OCI-LY3 (cell line): ENCODE measurements at regions not wholly inside any gene's neighbourhood (a gene's known extent, or its start where the extent isn't known, plus 50 kb on each side); places are given as distances from the start of the nearest gene placed in this dataset.

Experiments used
- H2AFZ ChIP-seq: fragments of 200-600, 300-600 bp; shearing (Covaris generic); 2 replicates; pipeline ENCODE4 v1.6.0; 2014; ENCODE audit warnings: antibody characterized with exemption, low read depth, low read length
- H3K27ac ChIP-seq: fragments of 200-600, 300-600 bp; sonication (generic); 2 replicates; pipeline ENCODE4 v1.5.1; 2014; ENCODE audit warnings: mild to moderate bottlenecking, low read length, moderate library complexity, mixed read lengths
- H3K27me3 ChIP-seq: fragments of 200-600, 300-600 bp; sonication (generic); 2 replicates; pipeline ENCODE4 v1.6.1; 2014; ENCODE audit warnings: low read depth, low read length, mixed read lengths
- H3K36me3 ChIP-seq: fragments of 200-600, 300-600 bp; sonication (generic); replicated peaks from 2 replicates; pipeline ENCODE3; 2014; ENCODE audit warnings: low read depth, low read length, mixed read lengths
- H3K4me1 ChIP-seq: fragments of 300-600, 200-600 bp; sonication (generic); 2 replicates; pipeline ENCODE4 v1.6.1; 2014; ENCODE audit warnings: low read length, mixed read lengths
- H3K4me2 ChIP-seq: fragments of 200-600, 300-600 bp; sonication (generic); 2 replicates; pipeline ENCODE4 v1.6.1; 2014; ENCODE audit warnings: low read length, mixed read lengths
- H3K4me3 ChIP-seq: fragments of 300-600, 200-600 bp; sonication (generic); 2 replicates; pipeline ENCODE4 v1.5.1; 2014; ENCODE audit warnings: antibody characterized with exemption, mild to moderate bottlenecking, low read length, moderate library complexity
- H3K79me2 ChIP-seq: fragments of 300-600, 200-600 bp; shearing (Covaris generic); 2 replicates; pipeline ENCODE4 v1.6.1; 2014; ENCODE audit warnings: mild to moderate bottlenecking, low read length, mixed read lengths
- H3K9ac ChIP-seq: fragments of 300-600, 200-600 bp; shearing (Covaris generic); 2 replicates; pipeline ENCODE4 v1.6.0; 2014; ENCODE audit warnings: mild to moderate bottlenecking, low read length, moderate library complexity
- H3K9me3 ChIP-seq: fragments of 200-600, 300-600 bp; shearing (Covaris generic); 2 replicates; pipeline ENCODE4 v1.6.1; 2014; ENCODE audit warnings: low read length, mixed read lengths; ENCODE audit not compliant: insufficient read depth
- H4K20me1 ChIP-seq: fragments of 200-600, 300-600 bp; sonication (generic); 2 replicates; pipeline ENCODE4 v1.6.1; 2016; ENCODE audit warnings: low read length, mixed read lengths; ENCODE audit not compliant: insufficient read depth
- CTCF ChIP-seq: fragments of 200-600, 300-600 bp; sonication (generic); IDR thresholded peaks from 2 replicates; pipeline ENCODE4 v1.5.1; 2014; ENCODE audit warnings: antibody characterized with exemption, low read length, low read depth
- EZH2phosphoT487 ChIP-seq: fragments of 200-600 bp; shearing (Covaris generic); IDR thresholded peaks from 2 replicates; pipeline ENCODE4 v1.6.1; 2018; ENCODE audit warnings: antibody characterized with exemption, mixed run types, low read depth

GRCh38 chr5:126002222-126002897 is 420.8 kb upstream of the GRAMD2B start:
- H3K27me3 ChIP-seq = no peaks in the 10 kb centered on the region
- no peak overlapping the region for H3K4me2 ChIP-seq
- no peak overlapping the region for H3K4me3 ChIP-seq
- H3K36me3 ChIP-seq = no peaks in the 10 kb centered on the region
- no peaks in the 10 kb centered on the region for H3K9me3 ChIP-seq
- H2AFZ ChIP-seq = no peak overlapping the region
- no peaks in the 10 kb centered on the region for H3K79me2 ChIP-seq
- no peaks in the 10 kb centered on the region for H3K4me1 ChIP-seq
- H4K20me1 ChIP-seq = no peaks in the 10 kb centered on the region
- H3K27ac ChIP-seq = no peak overlapping the region
- TF ChIP-seq CTCF = no peak
- TF ChIP-seq EZH2phosphoT487 = no peak
- no peak overlapping the region for H3K9ac ChIP-seq

- Histone ChIP-seq H3K9me3 (no peaks in the 10 kb centered on the region), H4K20me1 (no peaks in the 10 kb centered on the region), H3K27ac (no peak overlapping the region), H3K36me3 (no peaks in the 10 kb centered on the region), H3K79me2 (no peaks in the 10 kb centered on the region), H2AFZ (no peak overlapping the region), H3K4me2 (no peak overlapping the region), H3K9ac (no peak overlapping the region), H3K27me3 (no peaks in the 10 kb centered on the region), H3K4me3 (no peak overlapping the region), H3K4me1 (no peaks in the 10 kb centered on the region)
- no peak for TF ChIP-seq CTCF
- TF ChIP-seq EZH2phosphoT487 = no peak
Measured at GRCh38 chr5:126003309-126003708, 419.9 kb upstream of the GRAMD2B start.

- no peak for TF ChIP-seq EZH2phosphoT487
- no peak for TF ChIP-seq CTCF
- no peaks in the 10 kb centered on the region for H3K4me1 ChIP-seq
- no peak overlapping the region for H3K4me2 ChIP-seq
- H3K36me3 ChIP-seq = no peaks in the 10 kb centered on the region
- H2AFZ ChIP-seq = no peak overlapping the region
- H3K27ac ChIP-seq = no peak overlapping the region
- no peak overlapping the region for H3K9ac ChIP-seq
- no peaks in the 10 kb centered on the region for H4K20me1 ChIP-seq
- no peaks in the 10 kb centered on the region for H3K27me3 ChIP-seq
- no peak overlapping the region for H3K4me3 ChIP-seq
- H3K79me2 ChIP-seq = no peaks in the 10 kb centered on the region
- no peaks in the 10 kb centered on the region for H3K9me3 ChIP-seq
Measured at GRCh38 chr5:126004636-126005035, 418.6 kb upstream of the GRAMD2B start.

GRCh38 chr5:126007841-126008240 is 415.4 kb upstream of the GRAMD2B start:
- Histone ChIP-seq H3K9ac (no peak overlapping the region), H3K27ac (no peak overlapping the region), H2AFZ (no peak overlapping the region), H3K4me1 (no peaks in the 10 kb centered on the region), H4K20me1 (no peaks in the 10 kb centered on the region), H3K4me2 (no peak overlapping the region), H3K9me3 (no peaks in the 10 kb centered on the region), H3K36me3 (no peaks in the 10 kb centered on the region), H3K79me2 (no peaks in the 10 kb centered on the region), H3K27me3 (no peaks in the 10 kb centered on the region), H3K4me3 (no peak overlapping the region)
- TF ChIP-seq EZH2phosphoT487 = no peak
- no peak for TF ChIP-seq CTCF
